Cardiac muscle cell (in vitro differentiated cells and primary cell): ENCODE measurements at regions not wholly inside any gene's neighbourhood (a gene's known extent, or its start where the extent isn't known, plus 50 kb on each side); places are given as distances from the start of the nearest gene placed in this dataset.

Experiments used
- DNase-seq, 2 donors: peaks; one replicate each; pipeline versions ENCODE4 v3.0.0 to v3.0.0-alpha.2; 2010 to 2017; ENCODE audit warnings: low read depth in 1 of 2, low spot score in 1 of 2
- H3K27ac ChIP-seq: fragments of 200-600 bp; sonication (generic); 2 replicates; pipeline ENCODE4 v1.5.1; 2016
- H3K27me3 ChIP-seq: fragments of 200-600 bp; sonication (generic); 2 replicates; pipeline ENCODE4 v1.6.0; 2016; ENCODE audit warnings: control low read depth
- H3K36me3 ChIP-seq: fragments of 200-600 bp; sonication (generic); 2 replicates; pipeline ENCODE4 v1.5.1; 2016; ENCODE audit warnings: control low read depth
- H3K4me1 ChIP-seq: fragments of 200-600 bp; sonication (generic); 2 replicates; pipeline ENCODE4 v1.8.1; 2017; ENCODE audit warnings: low read depth, mild to moderate bottlenecking, mixed run types
- H3K4me3 ChIP-seq: fragments of 200-600 bp; sonication (generic); 2 replicates; pipeline ENCODE4 v1.5.1; 2016; ENCODE audit warnings: mild to moderate bottlenecking
- H3K9me3 ChIP-seq: fragments of 200-600 bp; sonication (generic); 2 replicates; pipeline ENCODE4 v1.5.1; 2017; ENCODE audit warnings: low read depth, mild to moderate bottlenecking, control low read depth
- CTCF ChIP-seq: IDR thresholded peaks from 2 replicates; pipeline ENCODE4 v1.5.1; 2012; ENCODE audit warnings: low read depth, mild to moderate bottlenecking, low read length

GRCh38 chr3:74301056-74301455 lies 313.4 kb downstream of the CNTN3 start:
- TF ChIP-seq CTCF = no peak

GRCh38 chr3:74295479-74295878 lies 319.0 kb downstream of the CNTN3 start:
- DNase-seq = no peak
- Histone ChIP-seq H3K4me1 (no peaks in the 10 kb centered on the region), H3K36me3 (no peaks in the 10 kb centered on the region), H3K27me3 (no peaks in the 10 kb centered on the region), H3K9me3 (no peaks in the 10 kb centered on the region), H3K27ac (no peak overlapping the region), H3K4me3 (no peak overlapping the region)
- no peak for TF ChIP-seq CTCF

More at GRCh38 chr3:74301056-74301455, 313.4 kb downstream of the CNTN3 start:
- no peaks in the 10 kb centered on the region for H3K36me3 ChIP-seq
- H3K4me3 ChIP-seq = no peak overlapping the region
- H3K9me3 ChIP-seq = no peaks in the 10 kb centered on the region
- no peaks in the 10 kb centered on the region for H3K27me3 ChIP-seq
- H3K4me1 ChIP-seq = peaks cover 14% of the 10 kb centered on the region
- DNase-seq = peak in 1 of 2 donors; percentile 35
- no peak overlapping the region for H3K27ac ChIP-seq

GRCh38 chr3:74288761-74289160 lies 325.7 kb downstream of the CNTN3 start:
- TF ChIP-seq CTCF = no peak
- no peaks in the 10 kb centered on the region for H3K36me3 ChIP-seq
- DNase-seq = no peak
- no peaks in the 10 kb centered on the region for H3K27me3 ChIP-seq
- H3K9me3 ChIP-seq = no peaks in the 10 kb centered on the region
- no peak overlapping the region for H3K27ac ChIP-seq
- no peak overlapping the region for H3K4me3 ChIP-seq
- H3K4me1 ChIP-seq = no peaks in the 10 kb centered on the region

GRCh38 chr3:74287557-74287956 lies 326.9 kb downstream of the CNTN3 start:
- TF ChIP-seq CTCF = no peak
- H3K27ac ChIP-seq = no peak overlapping the region
- H3K9me3 ChIP-seq = no peaks in the 10 kb centered on the region
- no peaks in the 10 kb centered on the region for H3K4me1 ChIP-seq
- DNase-seq = no peak
- no peaks in the 10 kb centered on the region for H3K27me3 ChIP-seq
- no peak overlapping the region for H3K4me3 ChIP-seq
- no peaks in the 10 kb centered on the region for H3K36me3 ChIP-seq

GRCh38 chr3:74282202-74282601 lies 332.3 kb downstream of the CNTN3 start:
- H3K27ac ChIP-seq = no peak overlapping the region
- H3K9me3 ChIP-seq = no peaks in the 10 kb centered on the region

More at GRCh38 chr3:74282202-74282601, 332.3 kb downstream of the CNTN3 start:
- H3K27me3 ChIP-seq = no peaks in the 10 kb centered on the region
- H3K36me3 ChIP-seq = no peaks in the 10 kb centered on the region
- no peak for TF ChIP-seq CTCF
- DNase-seq = no peak
- no peak overlapping the region for H3K4me3 ChIP-seq
- no peaks in the 10 kb centered on the region for H3K4me1 ChIP-seq
